ENCODE measurements at regions not wholly inside any gene's neighbourhood (a gene's known extent, or its start where the extent isn't known, plus 50 kb on each side); places are given as distances from the start of the nearest gene placed in this dataset.

DNA sequence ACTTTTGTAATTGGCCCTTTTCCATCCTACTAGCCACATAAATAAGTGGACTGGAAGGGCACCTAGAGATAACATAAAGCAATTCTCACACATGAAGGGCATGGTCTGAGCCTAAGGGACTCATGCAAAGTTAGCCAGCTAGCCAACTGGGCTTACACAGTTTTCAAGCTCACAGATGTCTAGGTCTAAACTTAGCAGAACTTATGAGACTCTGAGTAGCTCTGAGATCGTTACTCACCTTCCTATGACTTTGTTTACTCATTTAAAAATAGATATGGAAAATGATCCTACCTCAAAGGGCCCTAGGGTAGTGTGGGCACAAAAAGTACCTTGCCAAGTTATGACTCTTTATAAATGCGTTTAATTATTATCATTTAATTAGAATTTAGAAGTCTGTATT, 410.4 kb upstream of the MPDZ start:
- Histone ChIP-seq H3K4me3 (no peak overlapping the region), H3K27ac (no peak overlapping the region), H3K27me3 (no peaks in the 10 kb centered on the region), H3K4me1 (peaks cover 5% of the 10 kb centered on the region), H3K36me3 (no peaks in the 10 kb centered on the region), H3K9me3 (no peaks in the 10 kb centered on the region)
- TF ChIP-seq POLR2A (IDR thresholded peaks at IDR 0.05) (no peak), EP300 (IDR thresholded peaks at IDR 0.05) (no peak), POLR2AphosphoS5 (IDR thresholded peaks at IDR 0.05) (no peak)
- TF ChIP-seq, protein P1, sequence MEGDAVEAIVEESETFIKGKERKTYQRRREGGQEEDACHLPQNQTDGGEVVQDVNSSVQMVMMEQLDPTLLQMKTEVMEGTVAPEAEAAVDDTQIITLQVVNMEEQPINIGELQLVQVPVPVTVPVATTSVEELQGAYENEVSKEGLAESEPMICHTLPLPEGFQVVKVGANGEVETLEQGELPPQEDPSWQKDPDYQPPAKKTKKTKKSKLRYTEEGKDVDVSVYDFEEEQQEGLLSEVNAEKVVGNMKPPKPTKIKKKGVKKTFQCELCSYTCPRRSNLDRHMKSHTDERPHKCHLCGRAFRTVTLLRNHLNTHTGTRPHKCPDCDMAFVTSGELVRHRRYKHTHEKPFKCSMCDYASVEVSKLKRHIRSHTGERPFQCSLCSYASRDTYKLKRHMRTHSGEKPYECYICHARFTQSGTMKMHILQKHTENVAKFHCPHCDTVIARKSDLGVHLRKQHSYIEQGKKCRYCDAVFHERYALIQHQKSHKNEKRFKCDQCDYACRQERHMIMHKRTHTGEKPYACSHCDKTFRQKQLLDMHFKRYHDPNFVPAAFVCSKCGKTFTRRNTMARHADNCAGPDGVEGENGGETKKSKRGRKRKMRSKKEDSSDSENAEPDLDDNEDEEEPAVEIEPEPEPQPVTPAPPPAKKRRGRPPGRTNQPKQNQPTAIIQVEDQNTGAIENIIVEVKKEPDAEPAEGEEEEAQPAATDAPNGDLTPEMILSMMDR (IDR thresholded peaks at IDR 0.05) = no peak
- 85% methylated on average over 2 of the region's 2 CpGs for WGBS
- no peak for DNase-seq (ENCODE audit: low spot score in 2 of 2)

DNA sequence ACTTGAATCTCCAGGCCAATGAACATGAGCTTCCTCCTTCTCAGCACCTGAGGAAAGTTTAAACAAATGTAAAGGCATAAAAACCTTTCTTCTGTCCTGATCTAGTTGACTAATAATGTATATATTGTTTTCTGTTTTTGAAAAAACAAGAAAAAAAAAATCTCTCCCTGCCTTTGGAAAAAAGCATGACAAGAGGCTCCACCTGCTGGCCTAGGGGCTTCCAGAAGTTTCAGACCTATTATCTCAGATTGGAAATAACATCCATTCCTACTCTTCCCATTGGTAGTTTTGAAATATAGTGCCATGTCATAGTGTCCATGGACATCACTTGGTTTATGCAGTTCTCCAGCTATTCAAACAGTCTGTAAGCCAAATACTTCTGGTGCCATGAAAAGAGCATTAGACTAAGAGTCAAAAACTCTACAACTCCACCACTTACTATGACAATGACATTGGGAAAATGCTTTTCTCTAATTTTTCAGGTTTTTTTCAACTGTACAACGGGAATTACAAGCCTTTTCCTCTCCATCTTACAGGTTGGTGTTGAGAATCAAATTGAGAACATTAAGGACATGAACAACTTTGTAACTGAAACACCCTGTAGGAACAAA, 409.6 kb upstream of the MPDZ start:
- Histone ChIP-seq H3K27ac (peak overlapping the region; percentile 38), H3K4me1 (peaks cover 5% of the 10 kb centered on the region), H3K4me3 (no peak overlapping the region), H3K27me3 (no peaks in the 10 kb centered on the region), H3K36me3 (no peaks in the 10 kb centered on the region), H3K9me3 (no peaks in the 10 kb centered on the region)
- DNase-seq (ENCODE audit: low spot score in 2 of 2) = no peak
- WGBS = 88% methylated on average over 1 of the region's 1 CpG
- TF ChIP-seq, protein P1 (IDR thresholded peaks at IDR 0.05) = peak in 1 of 2 donors; percentile 14
- TF ChIP-seq POLR2A (IDR thresholded peaks at IDR 0.05) = no peak

DNA sequence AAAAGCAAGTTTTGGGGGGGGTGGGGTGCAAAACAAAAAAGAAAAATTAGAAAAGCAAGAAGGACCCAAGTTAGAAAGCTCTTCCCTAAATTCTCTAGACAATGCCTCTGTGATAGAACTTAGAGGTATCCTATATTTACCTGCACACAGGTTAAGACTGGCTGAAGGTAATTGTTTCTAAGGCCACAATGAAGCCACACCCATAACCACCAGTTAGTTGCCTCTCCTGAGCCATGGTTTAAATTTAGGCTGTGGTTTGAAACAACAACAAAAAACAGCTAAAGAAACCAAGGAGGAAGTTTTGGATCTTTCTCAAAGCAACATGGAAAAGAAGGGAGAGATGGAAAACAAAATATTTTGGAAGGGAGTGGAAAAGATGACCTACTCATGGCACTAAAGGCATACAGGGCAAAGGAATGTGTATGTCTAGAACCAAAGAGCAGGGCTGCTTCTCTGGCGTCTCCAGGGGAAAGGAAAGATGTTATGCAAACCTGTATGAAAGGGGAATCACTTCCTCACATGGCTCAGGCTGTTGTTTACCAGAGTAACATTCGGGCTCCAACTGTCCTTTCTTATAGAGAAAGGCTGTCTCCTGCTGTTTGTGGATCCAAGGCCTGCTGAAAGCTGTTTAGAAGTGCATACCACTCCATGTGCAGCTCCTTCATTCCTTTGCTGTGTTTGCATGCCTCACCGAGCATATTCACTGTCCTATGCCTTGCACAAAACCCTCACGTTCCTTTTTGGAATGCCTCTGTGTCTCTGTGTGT, 408.9 kb upstream of the MPDZ start:
- no peaks in the 10 kb centered on the region for H3K27me3 ChIP-seq
- peak overlapping the region; percentile 38 for H3K27ac ChIP-seq
- H3K4me1 ChIP-seq = peaks cover 5% of the 10 kb centered on the region
- H3K4me3 ChIP-seq = no peak overlapping the region
- WGBS = 49% methylated on average over 4 of the region's 4 CpGs
- H3K36me3 ChIP-seq = no peaks in the 10 kb centered on the region
- DNase-seq (ENCODE audit: low spot score in 2 of 2) = no peak
- H3K9me3 ChIP-seq = no peaks in the 10 kb centered on the region
- TF ChIP-seq POLR2AphosphoS5 (IDR thresholded peaks at IDR 0.05) (no peak), POLR2A (IDR thresholded peaks at IDR 0.05) (no peak), EP300 (IDR thresholded peaks at IDR 0.05) (no peak)
- TF ChIP-seq, protein P1 (IDR thresholded peaks at IDR 0.05) = no peak

DNA sequence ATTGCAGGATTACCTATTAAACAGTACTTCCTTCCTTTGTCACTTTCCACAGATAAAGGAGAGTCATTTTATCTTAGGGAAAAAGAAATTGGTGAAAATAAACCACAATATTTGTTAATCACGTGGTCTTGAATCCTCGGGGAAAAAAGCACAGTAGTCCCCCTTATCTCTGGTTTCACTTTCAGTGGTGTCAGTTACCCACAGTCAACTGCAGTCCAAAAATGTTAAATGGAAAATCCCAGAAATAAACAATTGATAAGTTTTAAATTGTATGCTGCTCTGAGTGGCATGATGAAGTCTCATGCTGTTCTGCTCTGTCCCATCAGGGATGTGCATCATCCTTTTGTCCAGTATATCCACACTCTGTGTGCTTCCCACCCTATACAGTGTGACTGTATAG, 405.2 kb upstream of the MPDZ start:
- TF ChIP-seq, protein P1 (IDR thresholded peaks at IDR 0.05) = no peak
- TF ChIP-seq POLR2A (IDR thresholded peaks at IDR 0.05) (no peak), POLR2AphosphoS5 (IDR thresholded peaks at IDR 0.05) (no peak), EP300 (IDR thresholded peaks at IDR 0.05) (no peak)
- Histone ChIP-seq H3K27me3 (no peaks in the 10 kb centered on the region), H3K4me3 (no peak overlapping the region), H3K36me3 (no peaks in the 10 kb centered on the region), H3K4me1 (peaks cover 5% of the 10 kb centered on the region), H3K9me3 (no peaks in the 10 kb centered on the region), H3K27ac (no peak overlapping the region)
- DNase-seq (ENCODE audit: low spot score in 2 of 2) = no peak
- 49% methylated on average over 2 of the region's 2 CpGs for WGBS

DNA sequence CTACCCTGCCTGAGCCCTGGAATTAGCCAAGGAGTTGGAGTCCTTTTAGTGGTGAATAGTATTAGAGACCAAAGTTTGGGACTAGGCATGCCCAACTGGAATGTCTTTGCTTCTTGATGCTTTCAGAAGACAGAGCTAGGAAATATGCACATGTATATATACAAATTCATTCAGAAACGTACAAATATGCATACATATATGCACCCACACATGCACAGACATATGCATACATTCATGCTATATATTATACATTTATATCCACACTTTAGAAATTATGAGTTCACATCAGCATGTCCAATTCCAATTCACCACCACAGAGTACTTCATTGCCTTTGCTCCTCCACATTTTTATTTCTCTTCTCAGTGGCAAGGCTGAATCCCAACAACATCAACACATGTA, 398.3 kb upstream of the MPDZ start:
- WGBS = 72% methylated on average over 1 of the region's 1 CpG
- H3K27me3 ChIP-seq = no peaks in the 10 kb centered on the region
- H3K27ac ChIP-seq = no peak overlapping the region
- no peak for DNase-seq (ENCODE audit: low spot score in 2 of 2)
- TF ChIP-seq POLR2A (IDR thresholded peaks at IDR 0.05) (no peak), EP300 (IDR thresholded peaks at IDR 0.05) (no peak), POLR2AphosphoS5 (IDR thresholded peaks at IDR 0.05) (no peak)
- TF ChIP-seq, protein P1 (IDR thresholded peaks at IDR 0.05) = no peak
- H3K4me3 ChIP-seq = no peak overlapping the region
- H3K4me1 ChIP-seq = no peaks in the 10 kb centered on the region
- no peaks in the 10 kb centered on the region for H3K36me3 ChIP-seq
- no peaks in the 10 kb centered on the region for H3K9me3 ChIP-seq

All from suprapubic skin (tissue), 4 donors.